ENCODE measurements at regions not wholly inside any gene's neighbourhood (a gene's known extent, or its start where the extent isn't known, plus 50 kb on each side); places are given as distances from the start of the nearest gene placed in this dataset.
A peak's percentile ranks its signal among the peaks of the same experiment; 100 is the strongest.
"Not testable (repeated sequence)": the region's sequence is repeated elsewhere in the genome, so short reads cannot be mapped to it uniquely, and the experiment has no call there.

- peak in 1 of 56 donors; percentile 0 for DNase-seq
Measured at GRCh38 chrX:90112365-90112764, 190.7 kb downstream of the TGIF2LX start.

- not testable (repeated sequence) for DNase-seq
Measured at GRCh38 chrX:90134947-90135346, 213.2 kb downstream of the TGIF2LX start.

- DNase-seq, result not testable (repeated sequence)
Measured at GRCh38 chrX:90178976-90179375, 257.3 kb downstream of the TGIF2LX start.

GRCh38 chrX:90189046-90189445 lies 267.3 kb downstream of the TGIF2LX start:
- DNase-seq, result not testable (repeated sequence)

GRCh38 chrX:90206840-90207239 lies 285.1 kb downstream of the TGIF2LX start:
- DNase-seq, result not testable (repeated sequence)

- DNase-seq, result not testable (repeated sequence)
Measured at GRCh38 chrX:90222620-90223019, 300.9 kb downstream of the TGIF2LX start.

- not testable (repeated sequence) for DNase-seq
Measured at GRCh38 chrX:90271645-90272044, 349.9 kb downstream of the TGIF2LX start.

All from amygdala (tissue), 56 donors.